B cell (primary cell): ENCODE measurements at regions not wholly inside any gene's neighbourhood (a gene's known extent, or its start where the extent isn't known, plus 50 kb on each side); places are given as distances from the start of the nearest gene placed in this dataset.
"Not testable (repeated sequence)": the region's sequence is repeated elsewhere in the genome, so short reads cannot be mapped to it uniquely, and the experiment has no call there.

ENCODE experiments used
- ATAC-seq: fragments of 200-7000 bp; cut with Tn5 transposase; one replicate; pipeline ENCODE4 v1.10.0; 2021; ENCODE audit warnings: low read depth, mild to moderate bottlenecking, moderate number of reproducible peaks, moderate library complexity
- CTCF ChIA-PET: fragments of 350-600 bp; sonication (Branson Sonifier 250); formaldehyde crosslinking; loops from one replicate; lab custom pipeline; 2021; ENCODE audit warnings: antibody characterized with exemption, inconsistent platforms; lab: Charles Lee
- POLR2A ChIA-PET: fragments of 350-600 bp; sonication (Branson Sonifier 250); formaldehyde crosslinking; loops from one replicate; lab custom pipeline; 2021; ENCODE audit warnings: antibody characterized with exemption; lab: Charles Lee
- DNase-seq: peaks from one replicate; pipeline ENCODE4 v3.0.0; 2013
- H2AFZ ChIP-seq: 2 replicates; pipeline ENCODE4 v1.6.1; 2012; ENCODE audit warnings: mild to moderate bottlenecking, low read depth, low read length; ENCODE audit not compliant: insufficient read depth, poor library complexity, severe bottlenecking
- H3K27ac ChIP-seq, 2 donors: 1 replicate in 1 of 2; 2 replicates in 1 of 2; pipeline ENCODE4 v1.5.1; 2012 to 2013; ENCODE audit warnings: low read length in 2 of 2, mild to moderate bottlenecking in 2 of 2, moderate library complexity in 1 of 2
- H3K27me3 ChIP-seq, 4 experiments: fragments of 200-600 bp in 1 of 4; sonication (generic) in 1 of 4; replicated peaks in 1 of 4; 1 replicate in 2 of 4; 2 replicates in 2 of 4; pipeline versions ENCODE4 v1.6.1 to v1.7.0; 2013 to 2016; ENCODE audit warnings: low read length in 3 of 4, mild to moderate bottlenecking in 2 of 4, mixed read lengths in 1 of 4, moderate library complexity in 1 of 4; ENCODE audit not compliant: insufficient read depth in 4 of 4, control insufficient read depth in 3 of 4; ENCODE audit errors: control extremely low read depth in 1 of 4
- H3K36me3 ChIP-seq, 2 experiments: replicated peaks in 1 of 2; 1 replicate in 1 of 2; 2 replicates in 1 of 2; pipeline versions ENCODE4 v1.6.1 to v1.7.1; 2013; ENCODE audit warnings: low read length in 1 of 2; ENCODE audit not compliant: insufficient read depth in 2 of 2, control insufficient read depth in 1 of 2; ENCODE audit errors: control extremely low read depth in 1 of 2, extremely low read depth in 1 of 2
- H3K4me1 ChIP-seq, 2 donors: fragments of 200-600 bp in 1 of 2; sonication (generic) in 1 of 2; 1 replicate in 1 of 2; 2 replicates in 1 of 2; pipeline versions ENCODE4 v1.5.1 to v1.6.1; 2013 to 2017; ENCODE audit warnings: low read length in 2 of 2; ENCODE audit not compliant: control insufficient read depth in 2 of 2, insufficient read depth in 2 of 2
- H3K4me2 ChIP-seq: replicated peaks from 2 replicates; pipeline ENCODE3; 2012; ENCODE audit warnings: mild to moderate bottlenecking, low read depth, low read length; ENCODE audit not compliant: poor library complexity, severe bottlenecking
- H3K4me3 ChIP-seq, 5 experiments: fragments of 200-600 bp in 1 of 5; sonication (generic) in 1 of 5; 1 replicate in 3 of 5; 2 replicates in 2 of 5; pipeline versions ENCODE4 v1.5.1 to v1.7.0; 2011 to 2016; ENCODE audit warnings: low read length in 4 of 5, mild to moderate bottlenecking in 4 of 5, low read depth in 2 of 5, control low read depth in 1 of 5, moderate library complexity in 1 of 5; ENCODE audit not compliant: insufficient read depth in 1 of 5; ENCODE audit errors: control extremely low read depth in 1 of 5, extremely low read depth in 1 of 5
- H3K79me2 ChIP-seq: fragments of 200-600 bp; sonication (generic); one replicate; pipeline ENCODE4 v1.6.0; 2016; ENCODE audit warnings: low read length; ENCODE audit not compliant: control insufficient read depth, insufficient read depth
- H3K9ac ChIP-seq: fragments of 200-600 bp; sonication (generic); 2 replicates; pipeline ENCODE4 v1.6.1; 2017; ENCODE audit warnings: mild to moderate bottlenecking, low read length, moderate library complexity
- H3K9me3 ChIP-seq, 3 donors: one replicate each; pipeline versions ENCODE4 v1.6.1 to v1.7.1; 2013; ENCODE audit warnings: low read length in 2 of 3; ENCODE audit not compliant: control insufficient read depth in 2 of 3, insufficient read depth in 1 of 3; ENCODE audit errors: control extremely low read depth in 1 of 3
- H4K20me1 ChIP-seq: 2 replicates; pipeline ENCODE4 v1.6.0; 2012; ENCODE audit warnings: mild to moderate bottlenecking, low read length; ENCODE audit not compliant: insufficient read depth, control insufficient read depth, poor library complexity, severe bottlenecking
- H3K27ac Mint-ChIP-seq: one replicate; pipeline ENCODE4 v1.8.0; 2021; ENCODE audit warnings: mixed read lengths
- H3K27me3 Mint-ChIP-seq: one replicate; pipeline ENCODE4 v1.8.0; 2021; ENCODE audit warnings: mixed read lengths
- H3K4me1 Mint-ChIP-seq: one replicate; pipeline ENCODE4 v1.8.0; 2021; ENCODE audit warnings: mixed read lengths
- H3K4me3 Mint-ChIP-seq: one replicate; pipeline ENCODE4 v1.8.0; 2021; ENCODE audit warnings: mixed read lengths
- H3K9me3 Mint-ChIP-seq: one replicate; pipeline ENCODE4 v1.8.0; 2022; ENCODE audit warnings: mixed read lengths; ENCODE audit not compliant: insufficient read depth
- CTCF ChIP-seq: fragments of 200-600 bp; IDR thresholded peaks from one replicate; pipeline ENCODE4 v1.8.0; 2022; ENCODE audit warnings: antibody characterized with exemption, mild to moderate bottlenecking
- EZH2 ChIP-seq: IDR thresholded peaks from 2 replicates; pipeline ENCODE4 v1.6.1; 2012; ENCODE audit warnings: borderline replicate concordance, low read depth, mild to moderate bottlenecking, moderate library complexity, low read length; ENCODE audit not compliant: insufficient read depth, poor library complexity, severe bottlenecking
- WGBS: methylation state at CpG from one replicate; pipeline ENCODE4 v1.1.5; 2013; ENCODE audit warnings: missing lambda C conversion rate; ENCODE audit not compliant: insufficient coverage; 5-methylcytosine and 5-hydroxymethylcytosine counted together
- intact Hi-C: fragments of 100-400 bp; cut with micrococcal nuclease; formaldehyde crosslinking; loops from one replicate; pipeline ENCODE4 v1.10.0; 2022

DNA sequence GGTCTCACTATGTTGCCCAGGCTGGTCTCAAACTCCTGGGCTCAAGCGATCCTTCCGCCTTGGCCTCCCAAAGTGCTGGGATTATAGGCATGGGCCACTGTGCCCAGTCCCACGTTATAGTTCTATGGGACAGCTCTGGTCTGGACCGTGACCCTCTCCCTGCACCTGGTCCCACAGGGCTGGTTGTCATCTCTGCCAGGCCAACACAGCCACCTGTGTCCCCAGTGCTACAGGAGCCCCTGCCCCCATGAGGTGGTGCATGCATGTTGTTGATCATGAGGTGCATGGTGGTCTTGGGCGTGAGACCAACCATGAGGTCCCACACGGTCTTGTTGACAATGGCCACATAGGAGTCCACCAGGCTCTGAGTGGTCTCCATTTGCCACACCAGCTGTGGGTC lies 51.0 kb upstream of the UBE2Q2 start:
- H3K9me3 Mint-ChIP-seq, H3K79me2 ChIP-seq, H3K27me3 ChIP-seq, H3K9ac ChIP-seq, DNase-seq, ATAC-seq, H3K36me3 ChIP-seq, intact Hi-C loops, H3K27ac Mint-ChIP-seq, POLR2A ChIA-PET, H3K4me2 ChIP-seq, H3K4me3 Mint-ChIP-seq, H4K20me1 ChIP-seq, H3K4me1 Mint-ChIP-seq, H3K27ac ChIP-seq, CTCF ChIA-PET, H3K9me3 ChIP-seq, H3K4me3 ChIP-seq, H2AFZ ChIP-seq, H3K4me1 ChIP-seq: not testable (repeated sequence)
- H3K27me3 Mint-ChIP-seq: peaks cover 46% of the 10 kb centered on the region
- 81% methylated on average over 6 of the region's 6 CpGs for WGBS

- intact Hi-C loops: no loop called here
- Histone ChIP-seq H3K27ac (no peak overlapping the region), H3K9me3 (no peaks in the 10 kb centered on the region), H4K20me1 (no peaks in the 10 kb centered on the region), H3K4me3 (no peak overlapping the region), H3K36me3 (no peaks in the 10 kb centered on the region), H3K9ac (no peak overlapping the region), H2AFZ (no peak overlapping the region), H3K4me1 (no peaks in the 10 kb centered on the region), H3K4me2 (no peak overlapping the region), H3K79me2 (no peaks in the 10 kb centered on the region), H3K27me3 (peaks cover 0 to 6% (median 0%) of the 10 kb centered on the region in 4 experiments)
- ATAC-seq (no peak), DNase-seq (no peak)
- H3K4me3 Mint-ChIP-seq: no peak overlapping the region
- H3K4me1 Mint-ChIP-seq: no peaks in the 10 kb centered on the region
- WGBS: 88% methylated on average over 11 of the region's 14 CpGs
- TF ChIP-seq EZH2: no peak
- no peak for TF ChIP-seq CTCF
- no peaks in the 10 kb centered on the region for H3K9me3 Mint-ChIP-seq
- peaks cover 40% of the 10 kb centered on the region for H3K27me3 Mint-ChIP-seq
- no peak overlapping the region for H3K27ac Mint-ChIP-seq
- ChIA-PET CTCF (no interaction called here), POLR2A (no interaction called here)
Observed at GRCh38 chr15:75791337-75791713, 51.9 kb upstream of the UBE2Q2 start.
